DMS53 treated with DMSO at 0.1 percent for 48 hours (cell line): ENCODE measurements at regions not wholly inside any gene's neighbourhood (a gene's known extent, or its start where the extent isn't known, plus 50 kb on each side); places are given as distances from the start of the nearest gene placed in this dataset.
A peak's percentile ranks its signal among the peaks of the same experiment; 100 is the strongest.
"Not testable (repeated sequence)": the region's sequence is repeated elsewhere in the genome, so short reads cannot be mapped to it uniquely, and the experiment has no call there.

Source experiments
- DNase-seq: peaks from one replicate; lab custom pipeline; 2025; ENCODE audit not compliant: unreplicated experiment; lab: John Stamatoyannopoulos, UW

DNA sequence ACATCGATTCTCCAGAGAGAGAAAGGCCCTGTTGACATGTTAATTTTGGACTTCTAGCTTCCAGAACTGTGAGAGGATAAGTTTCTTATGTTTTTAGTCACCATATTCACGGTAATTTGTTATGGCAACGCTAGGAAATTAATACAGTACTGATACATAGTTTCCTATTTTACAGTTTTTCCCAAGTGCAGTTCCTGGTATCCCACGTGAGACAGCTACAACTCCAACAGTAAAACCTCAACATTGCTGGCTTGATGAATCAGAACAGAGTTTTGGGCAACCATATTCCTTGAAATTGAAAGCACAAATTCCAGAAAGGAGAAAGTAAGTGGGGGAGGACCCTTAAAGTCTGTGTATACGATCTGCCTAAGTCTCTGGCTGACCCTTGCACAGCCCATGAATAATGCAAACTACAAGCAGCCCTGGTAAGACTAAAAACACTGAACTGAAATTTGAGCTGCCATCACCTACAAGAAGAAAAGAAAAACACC, 505.1 kb upstream of the NRSN1 start:
- no peak for DNase-seq

DNA sequence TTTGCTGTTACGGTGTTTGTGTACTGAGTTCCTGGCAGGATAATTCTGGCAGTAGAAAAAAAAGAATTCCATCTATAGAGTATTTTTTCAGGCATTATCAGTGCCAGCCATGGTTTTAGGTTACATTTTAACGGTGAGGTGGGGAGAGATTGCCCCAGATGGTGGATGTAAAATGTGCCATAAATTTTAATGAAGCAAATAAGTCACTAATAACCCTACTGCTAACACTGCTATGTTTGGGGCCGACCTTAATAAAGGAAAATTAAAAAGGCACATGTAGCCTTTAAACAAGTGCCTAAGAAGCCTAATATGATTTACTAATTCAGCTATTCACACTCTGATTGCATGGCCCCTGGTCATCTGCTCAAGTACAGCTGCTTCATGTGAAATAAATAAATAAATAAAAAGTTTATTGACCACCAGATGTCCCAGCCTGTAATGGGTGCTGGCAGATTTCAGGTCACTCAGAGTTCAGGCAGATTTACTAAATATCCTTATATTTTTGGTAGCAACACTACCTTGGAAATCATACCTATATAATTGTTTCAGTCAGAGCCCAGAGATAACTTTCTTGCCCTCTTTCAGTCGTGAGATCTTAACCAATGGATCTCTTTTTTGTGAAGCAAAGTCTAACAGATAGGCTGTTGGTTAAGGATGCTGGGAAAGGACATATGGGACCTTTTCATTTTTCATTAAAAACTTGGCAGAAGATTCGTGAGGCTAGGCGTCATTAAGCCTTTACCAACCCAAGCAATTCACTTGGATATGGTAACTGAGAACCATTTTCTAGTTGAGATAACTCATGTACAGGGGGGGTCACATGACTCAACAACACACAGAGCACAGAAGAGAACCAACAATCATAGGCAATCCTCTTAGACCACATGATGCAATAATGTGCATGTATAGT, 495.0 kb upstream of the NRSN1 start:
- DNase-seq, result no peak

DNA sequence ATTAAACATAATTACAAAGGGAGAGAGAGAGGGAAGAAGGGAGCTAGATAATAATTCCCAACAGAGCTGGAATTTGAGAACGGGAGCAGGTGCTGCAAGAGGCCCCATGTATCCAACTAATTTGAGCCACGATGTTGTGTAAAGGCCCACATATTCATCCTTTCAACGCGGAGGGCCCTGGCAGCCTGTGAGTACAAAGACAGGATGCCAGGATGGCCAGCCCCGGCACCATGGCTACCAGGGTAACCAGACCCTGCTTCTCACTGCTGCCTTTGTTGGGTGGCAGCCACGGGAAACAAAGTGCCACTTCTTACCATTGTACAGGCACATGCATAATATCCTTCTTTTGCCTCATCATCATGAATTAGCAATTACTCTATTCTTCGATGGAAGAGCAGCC, 492.0 kb upstream of the NRSN1 start:
- DNase-seq, result no peak

DNA sequence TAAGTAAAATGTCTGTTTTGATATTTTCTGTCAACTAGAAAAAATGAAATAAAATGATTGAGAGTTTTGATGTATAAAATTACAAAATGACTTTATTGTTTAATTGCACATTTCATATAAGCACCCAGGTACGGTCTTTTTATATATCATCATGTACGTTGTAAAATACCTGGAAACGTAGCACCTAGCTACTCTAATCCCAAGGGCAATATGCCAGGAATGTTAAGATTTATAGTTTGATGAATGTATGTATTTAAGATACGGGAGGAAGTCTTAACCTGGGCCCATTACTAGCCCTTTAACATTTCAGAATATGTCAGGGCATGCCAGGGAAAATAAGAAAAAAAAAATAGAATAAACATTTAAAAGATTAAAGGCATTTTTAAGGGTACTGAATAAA, 490.9 kb upstream of the NRSN1 start:
- no peak for DNase-seq

DNA sequence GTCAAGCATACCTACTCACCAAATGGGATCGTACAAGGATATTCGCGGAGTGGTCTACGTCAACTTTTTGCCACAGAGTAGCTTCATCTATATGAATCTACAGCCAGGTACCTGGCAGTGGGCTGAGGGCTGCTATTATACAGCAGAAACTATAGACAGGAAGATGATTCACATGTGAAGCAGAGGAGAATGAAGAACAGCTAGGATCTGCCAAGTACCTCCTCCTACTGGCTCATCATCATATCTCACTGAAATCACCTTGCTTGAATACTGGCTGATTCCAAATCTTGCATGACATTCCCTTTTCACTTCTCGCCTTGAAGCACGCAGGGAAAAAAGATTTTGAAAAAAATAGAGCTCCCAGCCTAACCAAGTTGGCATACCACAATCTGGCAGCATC, 488.7 kb upstream of the NRSN1 start:
- no peak for DNase-seq

DNA sequence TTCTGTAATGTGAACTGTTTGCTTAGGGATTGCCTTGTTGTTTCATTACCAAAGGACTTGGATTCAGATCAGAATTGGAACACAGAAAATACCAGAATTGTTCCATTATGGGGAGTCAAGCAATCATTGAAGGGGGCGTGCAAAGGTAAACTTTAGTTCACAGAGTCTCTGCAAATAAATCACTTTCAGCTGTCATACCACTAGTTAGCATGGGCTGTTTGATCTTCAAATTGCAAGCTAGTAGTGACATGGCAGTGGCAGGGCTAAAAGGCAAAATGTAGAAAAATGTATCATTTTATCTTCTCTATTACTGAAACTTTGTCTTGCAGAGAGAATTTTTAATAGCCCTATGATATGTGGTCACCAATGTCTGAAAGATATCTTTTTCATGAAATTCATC, 483.2 kb upstream of the NRSN1 start:
- no peak for DNase-seq

DNA sequence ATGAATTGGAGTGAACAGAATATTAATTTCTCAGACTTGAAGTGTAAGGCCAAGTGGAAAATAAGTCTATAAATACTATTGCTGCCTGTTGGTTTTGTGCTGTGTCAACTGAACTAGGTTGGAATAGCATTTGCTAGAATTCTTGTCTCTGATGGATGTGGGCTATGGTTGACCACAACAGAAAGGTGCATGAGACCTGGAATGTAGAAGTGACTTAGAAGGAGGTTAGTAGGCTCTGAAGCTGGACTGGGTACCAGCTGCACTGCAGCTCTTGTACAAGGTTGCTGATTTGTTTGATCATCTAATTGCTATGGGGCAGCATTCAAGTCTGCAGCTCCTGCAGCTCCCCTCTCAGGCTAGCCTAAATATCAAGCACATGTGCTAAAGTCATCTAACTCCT, 479.0 kb upstream of the NRSN1 start:
- no peak for DNase-seq

DNA sequence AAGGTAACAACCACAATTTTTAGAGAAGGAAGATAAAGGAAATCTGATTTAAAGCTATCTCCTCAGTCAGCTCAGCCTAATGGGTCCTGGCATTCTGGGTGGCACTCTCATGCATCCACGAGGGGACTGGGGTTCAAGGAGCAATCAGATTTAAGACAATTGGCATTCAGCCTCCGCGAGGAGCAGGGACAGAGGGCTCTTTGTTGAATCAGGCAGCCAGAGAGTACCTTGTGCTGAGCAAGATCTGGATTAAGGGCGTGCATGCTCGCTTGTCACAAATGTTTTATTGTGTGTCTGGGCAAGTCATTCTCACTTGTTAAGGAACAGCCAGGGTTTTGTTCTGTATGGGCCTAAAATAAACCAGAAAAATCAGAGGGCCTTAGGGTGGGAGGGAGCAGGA, 475.3 kb upstream of the NRSN1 start:
- no peak for DNase-seq

DNA sequence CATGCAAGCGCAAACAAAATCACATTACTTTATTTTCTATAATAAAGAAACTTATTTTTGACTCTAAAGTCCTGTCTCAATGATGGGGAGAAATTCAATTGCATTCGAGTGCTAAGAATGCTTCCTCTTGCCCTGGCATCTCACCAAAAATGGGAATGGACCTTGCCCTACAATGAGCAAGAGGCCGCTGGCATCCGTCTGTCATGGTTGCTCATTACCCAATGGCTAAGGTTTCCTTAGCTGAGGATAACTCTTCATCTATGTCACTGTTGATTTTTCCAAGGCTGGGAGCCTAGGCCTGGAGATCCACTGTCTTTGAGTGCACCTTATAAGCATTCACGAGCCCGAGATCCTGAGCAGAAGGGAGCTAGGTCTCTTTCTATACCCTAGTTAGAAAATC, 471.3 kb upstream of the NRSN1 start:
- no peak for DNase-seq

DNA sequence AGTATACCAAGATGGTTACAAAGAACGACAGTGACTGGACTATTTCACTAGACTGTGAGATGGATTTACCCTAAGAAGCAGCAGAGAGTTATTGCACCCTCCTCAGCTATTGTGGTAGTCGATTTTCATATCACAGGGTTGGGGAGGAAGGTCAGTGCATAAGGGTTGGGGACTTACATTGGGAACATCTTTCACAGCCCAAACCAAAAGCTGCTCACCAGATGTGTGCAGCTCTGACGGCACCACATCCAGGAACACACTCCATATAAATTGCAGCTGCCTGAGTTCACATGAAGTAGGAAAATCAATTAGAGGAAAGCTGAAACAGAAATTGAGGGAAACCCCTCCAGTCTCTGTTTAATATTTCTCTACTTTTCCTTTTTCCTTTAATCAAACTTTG, 470.5 kb upstream of the NRSN1 start:
- no peak for DNase-seq

DNA sequence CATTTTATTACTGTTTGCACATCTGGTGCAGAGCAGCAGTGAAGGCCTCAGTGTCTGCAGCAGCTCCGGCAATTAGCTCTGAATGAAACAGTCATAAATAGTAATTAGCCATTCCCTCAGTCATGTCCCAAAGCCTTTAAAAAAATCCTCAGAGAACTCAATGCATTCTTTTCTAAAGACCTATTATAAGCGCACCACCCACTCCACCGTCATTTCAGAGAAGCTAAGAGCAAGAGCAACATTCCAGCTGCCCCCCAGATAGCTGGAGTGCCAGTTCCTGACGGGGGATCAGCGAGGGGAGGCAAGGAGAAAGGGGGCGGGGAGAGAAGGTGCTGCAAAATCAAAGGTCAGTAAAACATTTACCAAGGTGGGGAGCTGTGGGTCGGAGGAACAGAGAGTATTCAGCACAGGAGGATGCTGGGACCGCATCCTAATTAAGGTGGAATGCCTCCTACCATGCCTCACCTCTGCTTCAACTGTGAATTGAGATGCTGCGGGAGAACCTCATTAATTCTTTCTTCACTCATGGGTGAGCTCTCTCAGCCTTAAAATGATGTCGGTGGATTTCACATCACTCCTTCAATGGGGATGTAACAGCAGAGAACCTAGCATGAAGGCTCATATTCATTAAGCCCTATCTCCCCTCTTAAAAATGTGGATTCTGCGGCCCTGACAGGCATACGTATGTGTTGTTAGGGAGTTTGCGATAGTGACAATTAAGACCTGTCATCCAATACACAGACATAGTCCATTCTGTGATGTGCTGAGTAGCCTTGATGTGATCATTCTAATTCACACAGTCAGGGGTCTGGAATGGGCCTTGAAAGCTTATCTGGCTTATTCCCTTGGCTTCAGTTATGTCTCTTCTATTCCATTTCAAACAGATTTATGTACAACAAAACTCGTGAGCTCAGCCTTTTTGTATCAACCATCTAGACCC, 469.5 kb upstream of the NRSN1 start:
- DNase-seq, result no peak

DNA sequence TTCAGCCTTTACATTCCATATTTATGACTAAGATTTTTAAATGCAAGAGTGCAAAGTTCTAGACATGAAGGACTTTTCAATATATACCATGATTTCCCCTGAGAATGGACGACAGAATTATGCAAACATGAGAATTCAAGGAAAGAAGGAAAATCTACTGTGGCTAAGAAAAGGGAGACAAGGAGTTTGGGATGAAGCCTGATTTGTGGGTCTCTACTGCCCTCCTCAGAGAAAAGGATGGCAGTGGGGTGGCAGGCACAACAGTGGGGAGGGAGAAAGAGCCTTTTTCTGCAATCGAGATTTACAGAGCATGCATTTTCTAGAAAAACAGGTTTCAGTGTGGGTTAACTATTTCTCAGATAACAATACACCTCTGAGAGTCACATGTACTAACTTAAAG, 466.9 kb upstream of the NRSN1 start:
- peak; percentile 20 for DNase-seq

DNA sequence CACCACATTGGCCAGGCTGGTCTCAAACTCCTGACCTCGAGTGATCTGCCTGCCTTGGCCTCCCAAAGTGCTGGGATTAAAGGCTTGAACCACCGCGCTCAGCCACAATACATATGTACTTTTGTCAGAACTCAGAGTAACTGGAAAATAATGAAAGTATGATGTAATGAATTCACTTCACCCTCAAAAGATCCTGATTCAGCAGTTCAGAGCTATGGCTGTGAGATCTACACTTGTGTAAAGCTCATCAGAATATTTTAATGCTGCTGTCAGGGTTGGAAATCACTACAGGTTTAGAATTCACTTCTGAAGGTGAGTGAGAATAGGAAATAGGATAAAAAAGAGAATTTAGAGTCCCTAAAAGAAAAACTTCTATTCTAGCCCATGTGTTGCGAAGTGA, 464.5 kb upstream of the NRSN1 start:
- DNase-seq, result no peak

DNA sequence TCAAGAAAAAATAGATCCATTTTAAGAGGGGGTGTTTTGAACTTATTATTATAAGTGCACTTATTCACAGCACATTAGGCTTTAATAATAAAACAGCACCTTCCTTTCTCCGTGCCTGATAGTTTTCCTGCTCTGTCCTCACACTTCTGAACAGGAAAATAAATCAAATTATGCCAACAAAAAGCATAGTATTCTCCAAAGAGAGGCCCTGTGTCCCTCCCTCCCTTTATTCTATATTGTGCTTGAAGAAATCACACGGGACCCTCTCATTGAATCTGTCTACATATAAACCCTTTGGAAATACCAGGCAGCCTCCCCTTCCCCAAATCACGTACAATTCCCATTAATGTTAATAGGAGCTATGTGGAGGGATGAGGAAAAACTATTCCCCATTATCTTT, 462.9 kb upstream of the NRSN1 start:
- DNase-seq, result no peak

DNA sequence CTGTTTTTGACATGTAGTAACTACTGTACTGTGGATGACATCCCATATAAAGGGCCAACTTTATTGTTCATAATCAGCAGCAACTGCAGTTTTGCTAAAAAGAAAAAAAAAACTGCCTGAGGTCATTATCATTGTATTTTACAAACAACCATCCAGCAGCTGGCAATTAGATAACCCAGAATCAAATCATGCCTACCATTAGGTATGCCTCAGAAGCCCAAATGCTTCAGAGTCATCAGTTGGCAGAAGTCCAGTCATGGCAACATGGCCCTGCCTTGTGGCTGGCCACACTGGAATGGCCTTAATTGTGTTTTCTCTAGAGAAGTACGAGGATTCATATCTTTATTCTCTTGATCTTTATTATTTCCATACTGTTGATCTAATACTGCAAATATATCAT, 462.4 kb upstream of the NRSN1 start:
- no peak for DNase-seq

DNA sequence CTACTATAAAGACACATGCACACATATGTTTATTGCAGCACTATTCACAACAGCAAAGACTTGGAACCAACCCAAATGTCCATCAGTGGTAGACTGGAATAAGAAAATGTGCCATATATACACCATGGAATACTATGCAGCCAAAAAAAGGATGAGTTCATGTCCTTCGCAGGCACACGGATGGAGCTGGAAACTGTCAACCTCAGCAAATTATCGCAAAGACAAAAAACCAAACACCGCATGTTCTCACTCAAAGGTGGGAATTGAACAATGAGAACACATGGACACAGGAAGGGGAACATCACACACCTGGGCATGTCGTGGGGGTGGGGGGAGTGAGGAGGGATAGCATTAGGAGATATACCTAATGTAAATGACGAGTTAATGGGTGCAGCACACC, 460.1 kb upstream of the NRSN1 start:
- not testable (repeated sequence) for DNase-seq

DNA sequence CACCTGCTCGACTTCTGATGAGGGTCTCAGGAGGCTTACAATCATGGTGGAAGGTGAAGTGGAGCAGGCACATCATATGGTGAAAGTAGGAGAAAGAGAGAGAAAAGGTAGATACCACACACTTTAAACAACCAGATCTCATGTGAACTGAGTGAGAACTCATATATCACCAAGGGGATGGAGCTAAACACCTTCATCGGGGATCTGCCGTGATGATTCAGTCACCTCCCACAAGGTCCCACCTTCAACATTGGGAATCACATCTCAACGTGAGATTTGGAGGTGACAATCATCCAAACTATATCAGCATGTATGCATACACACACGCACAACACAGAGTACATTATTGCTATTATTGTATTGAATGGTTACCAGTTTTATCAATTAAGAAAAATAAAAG, 453.3 kb upstream of the NRSN1 start:
- DNase-seq, result no peak

DNA sequence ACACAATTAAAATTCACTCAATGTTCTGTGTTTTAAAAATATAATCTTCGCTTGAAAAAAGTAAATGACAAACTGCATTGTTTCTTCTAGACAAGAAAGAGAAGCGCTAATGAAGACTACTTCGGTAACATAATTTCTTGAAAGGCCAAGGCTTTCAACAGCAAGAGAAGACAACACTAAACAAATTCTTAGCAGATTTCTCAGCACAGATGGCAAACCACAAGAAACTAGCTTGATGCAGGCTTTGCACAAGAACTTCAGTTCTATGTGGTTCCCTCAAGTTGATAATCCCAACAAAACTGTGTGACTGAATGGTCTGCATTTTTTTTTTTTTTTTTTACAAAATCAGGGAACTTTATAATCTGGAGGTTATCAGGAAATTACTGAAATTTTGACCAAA, 447.4 kb upstream of the NRSN1 start:
- DNase-seq, result no peak

DNA sequence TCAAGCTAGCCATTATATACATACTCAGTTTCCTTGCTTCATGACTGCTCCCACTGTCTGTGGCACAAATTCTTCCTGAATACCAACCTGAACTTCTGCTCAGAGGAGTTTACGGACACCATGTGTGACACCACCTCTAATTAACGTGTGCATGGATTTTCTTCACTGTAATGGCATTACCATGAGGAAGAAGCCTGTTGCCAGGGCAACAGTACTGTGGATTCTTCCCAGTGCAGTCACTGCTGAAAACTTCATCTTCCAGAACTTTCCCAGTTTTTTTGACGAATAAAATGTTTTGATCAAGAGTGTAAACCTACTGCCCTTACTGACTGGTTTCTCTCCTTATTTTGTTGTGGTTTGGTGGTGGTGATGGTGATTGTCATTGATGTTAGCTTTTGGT, 444.3 kb upstream of the NRSN1 start:
- DNase-seq, result no peak

DNA sequence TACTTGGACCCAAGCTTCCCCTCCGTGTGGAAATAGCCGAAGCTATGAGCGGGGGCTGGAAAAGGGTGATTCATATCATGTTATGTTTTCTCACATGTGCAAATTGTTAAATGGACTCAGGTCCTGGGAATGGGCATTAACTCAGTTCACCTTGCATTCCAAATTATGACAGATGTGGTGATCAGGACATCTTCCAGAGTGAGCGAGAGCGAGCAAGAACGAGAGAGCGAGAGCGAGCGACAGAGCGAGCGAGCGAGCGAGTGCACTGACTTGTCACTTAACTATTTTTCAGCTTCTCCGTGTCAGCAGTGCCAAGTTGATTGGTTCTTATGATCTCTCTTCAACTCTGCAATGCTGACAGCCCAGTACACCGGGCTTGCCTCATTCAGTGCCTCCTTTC, 437.4 kb upstream of the NRSN1 start:
- DNase-seq, result no peak

DNA sequence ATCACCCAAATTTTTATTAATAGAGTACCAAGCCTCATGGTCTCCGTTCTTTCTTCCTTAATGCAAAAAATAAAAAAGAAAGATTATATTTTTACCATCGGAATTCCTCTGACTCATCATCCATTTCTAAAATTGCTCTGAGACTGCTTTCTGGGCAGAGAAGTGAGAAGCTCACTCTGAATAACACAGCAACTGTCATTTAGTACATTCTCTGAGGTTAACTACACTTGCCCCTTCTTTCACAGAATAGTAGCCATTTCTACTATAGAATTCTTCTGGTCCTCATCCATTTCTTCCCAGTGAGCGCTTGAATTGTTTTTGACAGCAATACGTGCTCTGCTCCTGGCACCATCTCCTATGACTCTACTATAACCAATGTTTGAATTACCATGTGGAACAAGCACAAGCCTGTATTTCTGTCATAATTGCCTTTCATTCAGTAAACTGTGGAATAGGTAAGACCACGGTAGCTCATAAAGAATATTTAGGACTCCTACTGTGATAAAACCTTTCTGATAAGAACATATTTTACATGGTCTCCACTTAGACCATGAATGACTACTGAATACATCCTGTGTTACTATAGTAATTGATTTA, 435.5 kb upstream of the NRSN1 start:
- no peak for DNase-seq

DNA sequence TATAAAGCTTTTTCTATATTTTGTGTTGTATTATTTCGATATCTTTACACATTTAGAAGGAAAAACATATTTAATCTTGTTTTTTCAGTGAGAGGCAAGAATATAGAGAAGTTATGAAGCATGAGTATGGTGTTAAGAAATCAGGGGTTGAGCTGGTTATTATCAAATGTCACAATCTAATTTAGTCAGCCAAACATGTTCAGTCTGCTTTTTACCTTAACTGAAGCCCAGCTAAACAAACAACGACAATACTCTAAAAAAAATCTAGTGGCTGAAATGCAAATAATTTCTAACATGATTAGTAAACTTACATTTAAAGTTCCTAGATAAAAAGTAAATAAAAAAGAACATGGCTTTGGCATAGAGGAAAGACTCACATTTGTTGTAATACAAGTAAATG, 433.8 kb upstream of the NRSN1 start:
- DNase-seq, result no peak
